Endometrial microvascular endothelial cells (primary cell): ENCODE measurements at regions not wholly inside any gene's neighbourhood (a gene's known extent, or its start where the extent isn't known, plus 50 kb on each side); places are given as distances from the start of the nearest gene placed in this dataset.

Experiments
- in situ Hi-C: cut with HindIII; loops from 2 replicates; pipeline ENCODE4 v1.10.0; 2017; ENCODE audit warnings: low sequenced_read_pairs, low pct_unique_long_range_greater_than_20kb; ENCODE audit errors: inconsistent ontology term

DNA sequence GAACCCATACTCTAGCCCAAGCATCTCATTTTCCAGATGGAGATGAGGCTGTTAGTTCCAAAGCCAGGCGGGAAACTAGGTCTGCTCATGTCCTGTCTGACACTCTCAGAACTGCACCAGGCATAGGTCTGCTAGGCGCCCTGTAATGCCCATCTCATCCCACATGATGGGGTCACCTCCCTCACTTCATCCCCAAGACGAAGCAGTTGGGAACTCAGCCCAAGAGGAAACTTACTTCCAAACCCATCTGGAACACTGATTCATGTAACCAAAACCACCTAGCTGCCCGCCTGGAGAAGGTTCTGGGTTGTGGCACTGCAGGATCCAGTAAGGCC is 84.0 kb upstream of the PRNP start:
- in situ Hi-C loops, result no loop called here

DNA sequence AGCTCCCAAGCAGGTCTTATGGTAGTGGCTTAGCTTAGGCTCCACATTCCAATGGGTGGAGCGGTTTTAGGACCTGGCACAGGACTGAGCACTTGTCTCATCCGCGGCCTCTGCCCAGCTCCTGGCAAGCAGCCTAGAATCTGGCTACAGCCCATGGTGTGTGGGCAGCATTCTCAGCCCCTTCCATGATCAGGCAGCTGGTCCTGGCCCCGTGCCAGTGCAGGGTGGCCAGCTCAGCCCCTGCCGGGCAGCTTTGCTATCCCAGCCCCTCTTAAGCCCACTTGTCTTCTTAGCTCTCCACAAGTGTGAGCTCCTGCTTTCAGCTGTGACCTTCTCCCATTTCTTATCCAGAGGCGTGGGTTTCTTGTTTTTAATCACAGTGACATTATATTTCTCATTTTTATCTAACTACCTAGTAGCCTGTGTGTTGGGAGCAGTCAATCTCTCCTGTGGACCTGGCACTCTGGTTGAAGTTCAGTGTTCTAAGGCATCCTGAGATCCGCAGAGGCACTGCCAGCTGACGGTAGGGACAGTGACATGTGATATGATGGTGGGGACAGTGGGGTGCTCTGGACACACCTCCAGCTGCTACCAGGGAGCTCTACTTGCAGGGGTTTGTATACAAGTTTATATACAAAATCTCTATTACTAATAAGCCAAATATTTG is 84.5 kb upstream of the PRNP start:
- in situ Hi-C loops, result no loop called here

- in situ Hi-C loops, result no loop called here
Measured at GRCh38 chr20:4600308-4601014, 85.8 kb upstream of the PRNP start.

DNA sequence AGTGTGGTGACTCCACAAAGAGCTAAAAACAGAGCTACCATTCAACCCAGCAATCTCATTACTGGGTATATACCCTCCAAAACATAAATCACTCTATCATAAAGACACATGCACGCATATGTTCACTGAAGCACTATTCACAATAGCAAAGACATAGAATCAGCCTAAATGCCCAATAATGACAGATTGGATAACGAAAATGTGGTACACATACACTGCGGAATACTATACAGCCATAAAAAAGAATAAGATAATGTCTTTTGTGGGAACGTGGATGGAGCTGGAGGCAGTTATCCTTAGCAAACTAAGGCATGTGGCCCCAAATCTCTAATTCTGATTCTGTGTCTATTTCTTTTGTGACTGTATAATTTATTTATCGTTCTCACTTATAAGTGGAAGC is 89.0 kb upstream of the PRNP start:
- in situ Hi-C loops, result no loop called here

GRCh38 chr20:4593149-4593525 is 93.1 kb upstream of the PRNP start:
- in situ Hi-C loops, result no loop called here

GRCh38 chr20:4592316-4593148 is 93.7 kb upstream of the PRNP start:
- in situ Hi-C loops, result no loop called here

GRCh38 chr20:4591975-4592315 is 94.3 kb upstream of the PRNP start:
- in situ Hi-C loops, result no loop called here

- in situ Hi-C loops, result no loop called here
Measured at GRCh38 chr20:4585758-4586157, 100.5 kb upstream of the PRNP start.

DNA sequence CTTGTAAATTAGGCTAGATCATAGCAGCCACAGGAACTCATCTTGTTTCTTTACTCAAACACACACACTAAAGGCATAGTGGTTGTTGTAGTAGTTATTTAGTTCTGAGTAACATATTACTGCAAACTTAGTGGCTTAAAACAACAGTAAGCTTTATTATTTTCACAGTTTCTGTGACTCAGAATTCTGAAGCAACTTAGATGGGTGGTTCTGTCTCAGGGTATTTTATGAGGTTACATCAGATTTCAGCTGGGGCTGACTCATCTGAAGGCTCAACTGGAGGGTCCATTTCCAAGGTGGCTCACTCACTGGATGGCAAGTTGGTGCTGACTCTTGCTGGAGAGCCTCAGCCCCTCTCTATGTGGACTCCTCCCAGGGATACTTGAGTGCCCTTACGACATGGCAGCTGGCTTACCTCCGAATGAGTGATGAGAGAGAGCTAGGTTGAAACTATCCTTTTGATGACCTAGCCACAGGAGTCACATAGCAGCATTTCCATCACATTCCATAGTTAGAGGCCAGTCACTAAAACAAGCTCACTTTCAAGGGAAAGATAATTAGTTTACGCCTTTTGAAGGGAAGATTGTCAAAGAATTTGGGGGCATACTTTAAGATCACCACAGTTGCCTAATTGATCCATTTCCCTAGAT is 101.0 kb upstream of the PRNP start:
- in situ Hi-C loops, result no loop called here

- in situ Hi-C loops, result no loop called here
Measured at GRCh38 chr20:4584510-4584909, 101.7 kb upstream of the PRNP start.

GRCh38 chr20:4581838-4582237 is 104.4 kb upstream of the PRNP start:
- in situ Hi-C loops, result no loop called here

DNA sequence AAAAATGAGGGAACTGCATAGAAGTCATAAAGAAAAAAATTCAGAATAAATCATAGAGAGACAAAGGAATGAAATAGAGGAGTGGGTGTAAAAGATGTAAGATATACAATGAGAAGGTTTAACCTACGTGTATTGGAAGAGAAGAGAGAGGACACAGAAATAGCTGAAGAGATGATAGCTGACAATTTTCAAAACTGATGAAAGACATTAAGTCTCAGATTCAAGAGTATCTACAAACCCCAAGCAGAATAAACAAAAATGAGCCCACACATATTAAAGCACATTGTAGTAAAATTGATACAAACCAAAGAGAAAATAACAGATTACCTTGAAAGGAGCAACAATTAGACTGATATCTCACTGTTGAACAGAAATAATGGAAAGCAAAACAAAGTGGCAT is 107.9 kb upstream of the PRNP start:
- in situ Hi-C loops, result no loop called here

GRCh38 chr20:4574356-4574690 is 111.9 kb upstream of the PRNP start:
- in situ Hi-C loops, result no loop called here

- in situ Hi-C loops, result no loop called here
Measured at GRCh38 chr20:4573564-4574355, 112.5 kb upstream of the PRNP start.

DNA sequence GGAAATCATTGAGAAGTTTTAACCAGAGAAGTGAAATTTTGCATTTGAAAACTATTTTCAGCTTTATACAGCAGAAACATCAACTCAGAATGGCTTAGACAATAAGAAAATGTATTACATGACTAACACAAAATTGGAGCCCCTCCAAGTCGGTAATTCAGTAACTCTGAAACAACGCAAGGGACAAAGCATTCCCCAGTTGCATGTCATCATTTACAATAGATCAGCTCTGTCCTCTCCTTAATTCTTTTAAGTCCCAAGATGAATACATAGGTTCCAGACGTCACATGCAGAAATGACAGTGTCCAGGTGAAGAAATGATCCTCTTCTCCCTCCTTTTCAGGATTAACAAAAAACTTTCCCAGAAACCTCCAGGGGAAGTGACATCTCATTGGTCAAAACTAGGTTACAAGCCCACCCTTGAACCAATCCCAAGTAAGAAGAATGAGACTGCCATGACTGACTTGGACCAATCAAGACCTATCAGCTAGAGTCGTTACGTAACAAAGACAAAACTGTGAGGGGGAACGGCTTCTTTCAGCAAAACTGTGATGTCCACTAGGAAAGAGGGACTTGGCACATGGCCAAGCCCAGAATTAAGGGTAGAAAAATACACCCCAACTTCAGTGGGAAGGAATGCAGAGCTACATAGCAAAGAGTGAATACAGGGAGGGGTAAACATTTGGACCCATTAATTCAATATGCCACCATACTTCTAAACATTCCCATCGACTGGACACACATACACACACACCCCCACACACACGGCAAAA is 114.3 kb upstream of the PRNP start:
- in situ Hi-C loops, result no loop called here

- in situ Hi-C loops, result no loop called here
Measured at GRCh38 chr20:4569865-4570264, 116.4 kb upstream of the PRNP start.

GRCh38 chr20:4569092-4569491 is 117.2 kb upstream of the PRNP start:
- in situ Hi-C loops, result no loop called here

- in situ Hi-C loops, result no loop called here
Measured at GRCh38 chr20:4568361-4568959, 117.8 kb upstream of the PRNP start.
